Activated naive CD4-positive, alpha-beta T cell treated with anti-CD3 and anti-CD28 coated beads, Interleukin-2, amount 50 U/mL, for 72 hours (primary cell): ENCODE measurements at regions not wholly inside any gene's neighbourhood (a gene's known extent, or its start where the extent isn't known, plus 50 kb on each side); places are given as distances from the start of the nearest gene placed in this dataset.

Experiments used
- ATAC-seq, 2 donors: fragments of 150-1000 bp; cut with Tn5 transposase; 2 replicates each; pipeline ENCODE4 v1.10.0; 2021; ENCODE audit warnings: mild to moderate bottlenecking in 2 of 2, moderate library complexity in 2 of 2
- DNase-seq, 2 donors: peaks; one replicate each; pipeline ENCODE4 v3.0.0; 2021 to 2022; ENCODE audit warnings: low spot score in 2 of 2
- H3K27ac Mint-ChIP-seq, 2 donors: one replicate each; pipeline ENCODE4 v1.8.0; 2022; ENCODE audit warnings: mild to moderate bottlenecking in 2 of 2, mixed read lengths in 2 of 2
- H3K36me3 Mint-ChIP-seq, 2 donors: one replicate each; pipeline ENCODE4 v1.8.0; 2022; ENCODE audit warnings: mixed read lengths in 2 of 2
- H3K9me3 Mint-ChIP-seq, 2 donors: one replicate each; pipeline ENCODE4 v1.8.0; 2022; ENCODE audit warnings: mixed read lengths in 2 of 2

- Mint-ChIP-seq H3K36me3 (no peaks in the 10 kb centered on the region), H3K9me3 (peaks cover 2 to 4% of the 10 kb centered on the region in 2 donors), H3K27ac (no peak overlapping the region)
- ATAC-seq (no peak), DNase-seq (no peak)
These were observed 210.6 kb downstream of the SLC6A15 start for GRCh38 chr12:84702001-84702400.

DNA sequence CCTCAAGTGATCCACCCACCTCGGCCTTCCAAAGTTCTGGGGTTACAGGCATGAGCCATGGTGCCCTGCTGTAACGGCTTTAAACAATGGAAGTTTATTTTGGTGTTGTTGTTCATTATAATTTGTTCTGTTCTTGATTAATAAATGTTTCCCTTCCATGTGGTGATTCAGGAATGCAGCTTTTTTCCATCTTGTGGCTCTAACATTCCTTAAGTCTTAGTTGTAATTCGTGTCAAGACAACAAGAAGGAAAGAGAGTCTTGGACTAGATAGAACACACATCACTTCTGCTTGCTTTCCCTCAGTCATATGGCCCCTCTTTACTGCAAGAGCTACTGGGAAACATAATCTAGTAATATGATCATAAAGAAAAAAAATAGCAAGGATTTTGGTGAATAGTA, 211.6 kb downstream of the SLC6A15 start:
- Mint-ChIP-seq H3K9me3 (peaks cover 2 to 4% of the 10 kb centered on the region in 2 donors), H3K36me3 (no peaks in the 10 kb centered on the region), H3K27ac (no peak overlapping the region)
- DNase-seq (no peak), ATAC-seq (no peak)

- Mint-ChIP-seq H3K9me3 (peaks cover 4 to 5% of the 10 kb centered on the region in 2 donors), H3K27ac (no peak overlapping the region), H3K36me3 (no peaks in the 10 kb centered on the region)
- ATAC-seq (no peak), DNase-seq (no peak)
These were observed 213.8 kb downstream of the SLC6A15 start for GRCh38 chr12:84698576-84699333.

GRCh38 chr12:84696908-84697540, 215.6 kb downstream of the SLC6A15 start:
- DNase-seq (no peak), ATAC-seq (no peak)
- Mint-ChIP-seq H3K27ac (no peak overlapping the region), H3K9me3 (peaks cover 0 to 3% of the 10 kb centered on the region in 2 donors), H3K36me3 (no peaks in the 10 kb centered on the region)

- Mint-ChIP-seq H3K36me3 (no peaks in the 10 kb centered on the region), H3K27ac (no peak overlapping the region), H3K9me3 (peaks cover 0 to 3% of the 10 kb centered on the region in 2 donors)
- DNase-seq, result no peak
- ATAC-seq, result no peak
These were observed 216.3 kb downstream of the SLC6A15 start for GRCh38 chr12:84696281-84696680.

- Mint-ChIP-seq H3K36me3 (no peaks in the 10 kb centered on the region), H3K9me3 (peaks cover 3 to 4% of the 10 kb centered on the region in 2 donors), H3K27ac (no peak overlapping the region)
- ATAC-seq, result no peak
- DNase-seq, result no peak
These were observed 218.5 kb downstream of the SLC6A15 start for GRCh38 chr12:84694116-84694515.

GRCh38 chr12:84692071-84692470, 220.5 kb downstream of the SLC6A15 start:
- H3K36me3 Mint-ChIP-seq, result no peaks in the 10 kb centered on the region
- ATAC-seq (no peak), DNase-seq (no peak)
- H3K9me3 Mint-ChIP-seq, result peaks cover 3 to 7% of the 10 kb centered on the region in 2 donors
- no peak overlapping the region for H3K27ac Mint-ChIP-seq

DNA sequence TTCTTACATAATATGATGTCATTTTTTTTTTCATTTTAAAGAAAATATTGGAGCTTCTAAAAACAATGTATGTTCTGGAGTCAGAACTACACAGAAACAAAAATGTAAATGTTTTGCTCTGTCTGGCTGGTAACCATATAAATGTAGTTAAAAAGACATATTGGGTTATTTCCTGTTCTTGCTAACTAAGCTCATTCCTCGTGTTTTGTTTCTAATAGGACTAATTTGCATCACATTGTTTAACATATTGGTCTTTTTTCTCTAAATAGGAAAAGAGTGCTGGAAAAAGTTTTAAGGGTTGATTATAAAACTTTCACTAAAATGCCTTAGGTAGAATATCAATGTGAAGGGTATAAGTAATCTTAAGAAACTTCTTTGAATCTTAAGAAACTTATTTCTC, 221.3 kb downstream of the SLC6A15 start:
- no peak overlapping the region for H3K27ac Mint-ChIP-seq
- ATAC-seq (no peak), DNase-seq (no peak)
- no peaks in the 10 kb centered on the region for H3K36me3 Mint-ChIP-seq
- H3K9me3 Mint-ChIP-seq, result peaks cover 3 to 7% of the 10 kb centered on the region in 2 donors

DNA sequence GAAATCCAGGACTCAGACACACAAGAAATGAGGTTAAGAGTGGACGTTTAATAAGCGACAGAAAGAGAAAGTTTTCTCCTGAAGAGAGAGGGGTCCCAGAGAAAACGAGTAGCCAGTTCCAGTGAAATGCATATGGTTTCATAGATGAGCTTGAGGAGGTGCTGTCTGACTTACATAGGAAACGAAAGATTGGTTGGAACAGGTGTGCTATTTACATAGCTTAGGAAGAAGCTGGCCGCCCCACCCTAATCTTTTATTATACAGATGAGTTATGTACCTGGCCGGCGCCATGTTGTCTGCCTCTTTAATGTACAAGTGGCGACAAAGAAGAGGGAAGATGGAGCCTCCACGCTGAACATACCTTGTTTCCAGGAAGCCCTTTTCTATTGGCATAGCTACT, 223.0 kb downstream of the SLC6A15 start:
- ATAC-seq (no peak), DNase-seq (no peak)
- peaks cover 1 to 7% of the 10 kb centered on the region in 2 donors for H3K9me3 Mint-ChIP-seq
- H3K36me3 Mint-ChIP-seq, result no peaks in the 10 kb centered on the region
- H3K27ac Mint-ChIP-seq, result no peak overlapping the region

DNA sequence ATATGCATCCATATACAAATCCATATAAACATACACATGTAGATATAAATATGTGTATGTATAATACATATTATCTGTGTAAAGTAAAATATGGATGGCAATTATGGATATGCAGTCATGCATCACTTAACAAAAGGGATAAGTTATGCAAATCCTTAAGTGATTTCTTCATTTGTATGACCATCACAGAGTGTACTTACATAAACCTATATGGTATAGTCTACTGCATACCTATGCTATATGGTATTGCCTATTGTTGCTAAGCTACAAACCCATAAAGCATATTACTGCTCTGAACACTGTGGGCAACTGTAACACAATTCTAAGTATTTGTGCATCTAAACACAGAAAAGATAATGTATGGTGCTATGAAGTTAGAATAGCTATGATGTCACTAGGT, 227.2 kb downstream of the SLC6A15 start:
- H3K36me3 Mint-ChIP-seq, result no peaks in the 10 kb centered on the region
- peaks cover 0 to 17% of the 10 kb centered on the region in 2 donors for H3K9me3 Mint-ChIP-seq
- no peak for DNase-seq
- no peak for ATAC-seq
- no peak overlapping the region for H3K27ac Mint-ChIP-seq

- Mint-ChIP-seq H3K36me3 (no peaks in the 10 kb centered on the region), H3K9me3 (peaks cover 5 to 12% of the 10 kb centered on the region in 2 donors), H3K27ac (no peak overlapping the region)
- DNase-seq, result no peak
- ATAC-seq, result no peak
These were observed 235.8 kb downstream of the SLC6A15 start for GRCh38 chr12:84676787-84677186.

DNA sequence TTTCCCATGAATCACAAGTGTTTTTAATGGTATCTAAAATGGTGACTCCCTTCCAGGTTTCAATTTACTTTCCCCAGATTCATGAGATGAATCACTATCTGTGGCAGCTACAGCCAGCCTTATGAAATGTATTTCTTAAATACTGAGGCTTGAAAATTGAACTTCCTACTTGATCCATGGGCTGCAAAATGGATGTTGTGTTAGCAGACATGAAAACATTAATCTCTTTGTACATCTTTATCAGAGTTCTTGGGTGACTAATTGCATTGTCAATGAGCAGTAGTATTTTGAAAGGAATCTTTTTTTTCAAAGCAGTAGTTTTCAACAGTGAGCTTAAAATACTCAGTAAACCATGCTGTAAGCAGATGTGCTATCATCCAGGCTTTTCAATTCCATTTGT, 250.8 kb downstream of the SLC6A15 start:
- DNase-seq (no peak), ATAC-seq (no peak)
- Mint-ChIP-seq H3K9me3 (peaks cover 2 to 7% of the 10 kb centered on the region in 2 donors), H3K36me3 (no peaks in the 10 kb centered on the region), H3K27ac (no peak overlapping the region)

GRCh38 chr12:84660139-84660538, 252.5 kb downstream of the SLC6A15 start:
- no peak for ATAC-seq
- Mint-ChIP-seq H3K36me3 (no peaks in the 10 kb centered on the region), H3K27ac (no peak overlapping the region), H3K9me3 (peaks cover 4 to 10% of the 10 kb centered on the region in 2 donors)
- DNase-seq, result no peak

- H3K36me3 Mint-ChIP-seq, result no peaks in the 10 kb centered on the region
- H3K27ac Mint-ChIP-seq, result no peak overlapping the region
- ATAC-seq, result no peak
- peaks cover 4 to 10% of the 10 kb centered on the region in 2 donors for H3K9me3 Mint-ChIP-seq
- DNase-seq, result no peak
These were observed 253.7 kb downstream of the SLC6A15 start for GRCh38 chr12:84658877-84659276.

DNA sequence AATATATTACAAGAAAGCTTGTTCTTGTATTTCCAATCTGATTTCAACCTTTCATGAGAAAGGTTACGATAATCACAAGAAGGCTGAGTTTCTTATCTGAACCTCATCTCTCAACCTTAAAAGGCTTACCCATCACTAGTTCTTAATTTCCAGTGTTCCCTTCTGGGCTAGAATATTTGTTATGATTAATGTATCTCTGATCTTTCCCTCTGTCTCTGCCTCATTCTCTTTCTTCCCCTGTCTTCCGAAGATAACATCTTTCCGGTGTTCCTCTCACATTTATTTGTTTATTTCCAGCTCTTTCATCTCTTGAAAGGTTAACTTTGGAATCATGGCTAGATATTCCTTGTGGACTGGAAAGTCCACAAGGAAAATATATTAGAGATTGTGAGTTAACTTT, 255.9 kb downstream of the SLC6A15 start:
- ATAC-seq (no peak), DNase-seq (no peak)
- Mint-ChIP-seq H3K27ac (no peak overlapping the region), H3K36me3 (no peaks in the 10 kb centered on the region), H3K9me3 (peaks cover 4 to 10% of the 10 kb centered on the region in 2 donors)

GRCh38 chr12:84653482-84653881, 259.1 kb downstream of the SLC6A15 start:
- ATAC-seq (no peak), DNase-seq (no peak)
- Mint-ChIP-seq H3K9me3 (peaks cover 4% of the 10 kb centered on the region in 2 donors), H3K27ac (no peak overlapping the region), H3K36me3 (no peaks in the 10 kb centered on the region)

- ATAC-seq (no peak), DNase-seq (no peak)
- Mint-ChIP-seq H3K36me3 (no peaks in the 10 kb centered on the region), H3K9me3 (no peaks in the 10 kb centered on the region), H3K27ac (no peak overlapping the region)
These were observed 264.2 kb downstream of the SLC6A15 start for GRCh38 chr12:84648425-84648824.

- ATAC-seq, result no peak
- Mint-ChIP-seq H3K27ac (no peak overlapping the region), H3K9me3 (no peaks in the 10 kb centered on the region), H3K36me3 (no peaks in the 10 kb centered on the region)
- no peak for DNase-seq
These were observed 267.7 kb downstream of the SLC6A15 start for GRCh38 chr12:84644908-84645307.
